Small intestine (tissue), 7 donors: ENCODE measurements at regions not wholly inside any gene's neighbourhood (a gene's known extent, or its start where the extent isn't known, plus 50 kb on each side); places are given as distances from the start of the nearest gene placed in this dataset.
"Not testable (repeated sequence)": the region's sequence is repeated elsewhere in the genome, so short reads cannot be mapped to it uniquely, and the experiment has no call there.

Source experiments
- DNase-seq, 2 donors: peaks; one replicate each; pipeline versions ENCODE4 v3.0.0 to v3.0.0-alpha.2; 2013
- FAIRE-seq: peaks from 2 replicates; lab custom pipeline; 2012; peaks lifted over from hg19 to GRCh38; lab: Jason Lieb, UNC
- H3K27ac ChIP-seq, 3 donors: one replicate each; pipeline ENCODE4 v1.5.1; 2013; ENCODE audit warnings: low read length in 2 of 3, mild to moderate bottlenecking in 2 of 3, control low read depth in 1 of 3, inconsistent platforms in 1 of 3, low read depth in 1 of 3, moderate library complexity in 1 of 3
- H3K27me3 ChIP-seq, 3 donors: one replicate each; pipeline ENCODE4 v1.6.1; 2013; ENCODE audit warnings: low read length in 3 of 3, inconsistent platforms in 1 of 3; ENCODE audit not compliant: control insufficient read depth in 3 of 3, insufficient read depth in 3 of 3
- H3K36me3 ChIP-seq, 3 donors: one replicate each; pipeline ENCODE4 v1.6.1; 2013; ENCODE audit warnings: low read length in 3 of 3, inconsistent platforms in 1 of 3, low read depth in 1 of 3, mild to moderate bottlenecking in 1 of 3, moderate library complexity in 1 of 3; ENCODE audit not compliant: control insufficient read depth in 3 of 3, insufficient read depth in 2 of 3
- H3K4me1 ChIP-seq, 3 donors: one replicate each; pipeline ENCODE4 v1.6.1; 2013; ENCODE audit warnings: low read length in 2 of 3, inconsistent platforms in 1 of 3, low read depth in 1 of 3, mild to moderate bottlenecking in 1 of 3, moderate library complexity in 1 of 3; ENCODE audit not compliant: control insufficient read depth in 3 of 3, insufficient read depth in 2 of 3
- H3K4me3 ChIP-seq, 3 donors: one replicate each; pipeline ENCODE4 v1.5.1; 2013; ENCODE audit warnings: low read length in 3 of 3, control low read depth in 1 of 3, inconsistent platforms in 1 of 3, low read depth in 1 of 3, mild to moderate bottlenecking in 1 of 3, moderate library complexity in 1 of 3
- H3K9me3 ChIP-seq, 2 donors: one replicate each; pipeline ENCODE4 v1.6.1; 2013; ENCODE audit warnings: low read depth in 1 of 2, low read length in 1 of 2; ENCODE audit not compliant: control insufficient read depth in 2 of 2, insufficient read depth in 1 of 2
- WGBS, 3 donors: extraction: QIAGEN DNeasy Blood & Tissue Kit; methylation state at CpG; one replicate each; pipeline ENCODE4 v1.1.7; 2013; 5-methylcytosine and 5-hydroxymethylcytosine counted together
- donor health status: healthy with polysubstance abuse.
- donor health status: control.
- donor health status: control.
- donor health status: Bipolar disorder and iron deficiency.
- donor health status: healthy.

GRCh38 chr2:180823546-180824141 is 156.8 kb upstream of the UBE2E3 start:
- Histone ChIP-seq H3K27me3 (no peaks in the 10 kb centered on the region), H3K27ac (no peak overlapping the region), H3K9me3 (no peaks in the 10 kb centered on the region), H3K36me3 (no peaks in the 10 kb centered on the region), H3K4me3 (no peak overlapping the region), H3K4me1 (no peaks in the 10 kb centered on the region)
- FAIRE-seq (no peak), DNase-seq (no peak)
- 86 to 88% (median 87%) methylated on average over 5 of the region's 5 CpGs for WGBS, 3 donors

GRCh38 chr2:180819106-180819505 is 161.3 kb upstream of the UBE2E3 start:
- no peaks in the 10 kb centered on the region for H3K4me1 ChIP-seq
- DNase-seq, result no peak
- no peak for FAIRE-seq
- H3K27ac ChIP-seq, result no peak overlapping the region
- WGBS, 3 donors, result 63 to 80% (median 69%) methylated on average over 2 of the region's 2 CpGs
- H3K36me3 ChIP-seq, result no peaks in the 10 kb centered on the region
- H3K27me3 ChIP-seq, result no peaks in the 10 kb centered on the region
- no peaks in the 10 kb centered on the region for H3K9me3 ChIP-seq
- H3K4me3 ChIP-seq, result no peak overlapping the region

- not testable (repeated sequence) for DNase-seq, H3K36me3 ChIP-seq, H3K9me3 ChIP-seq, H3K4me3 ChIP-seq, H3K27ac ChIP-seq, H3K4me1 ChIP-seq, H3K27me3 ChIP-seq, FAIRE-seq
- WGBS, 3 donors, result 94 to 96% (median 95%) methylated on average over 11 of the region's 11 CpGs
Observed at GRCh38 chr2:180818700-180819099, 161.7 kb upstream of the UBE2E3 start.

DNA sequence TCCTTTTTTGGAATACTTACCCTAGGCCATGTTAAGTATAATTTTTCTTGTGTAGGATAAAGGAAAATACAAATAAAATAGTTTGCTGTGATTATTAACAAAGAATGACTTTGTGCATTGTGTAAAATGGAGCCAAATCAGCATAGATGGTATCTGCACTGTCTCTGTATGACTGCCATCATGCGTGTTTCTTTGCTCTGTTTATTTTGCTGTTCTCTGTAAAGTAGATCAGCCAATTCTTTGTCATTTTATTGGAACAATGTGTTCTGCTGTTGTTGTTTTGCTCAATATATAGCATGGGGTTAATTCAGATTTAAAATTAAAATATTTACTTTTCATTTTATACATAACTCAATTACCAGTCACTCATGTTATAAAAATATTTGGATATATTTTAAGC is 181.3 kb upstream of the UBE2E3 start:
- 58 to 78% (median 77%) methylated on average over 1 of the region's 1 CpG for WGBS, 3 donors
- FAIRE-seq, result no peak
- H3K4me1 ChIP-seq, result no peaks in the 10 kb centered on the region
- no peaks in the 10 kb centered on the region for H3K9me3 ChIP-seq
- H3K27ac ChIP-seq, result no peak overlapping the region
- H3K4me3 ChIP-seq, result no peak overlapping the region
- H3K27me3 ChIP-seq, result no peaks in the 10 kb centered on the region
- no peak for DNase-seq
- H3K36me3 ChIP-seq, result no peaks in the 10 kb centered on the region

- H3K27me3 ChIP-seq, result no peaks in the 10 kb centered on the region
- no peak overlapping the region for H3K4me3 ChIP-seq
- FAIRE-seq (no peak), DNase-seq (no peak)
- H3K36me3 ChIP-seq, result no peaks in the 10 kb centered on the region
- no peaks in the 10 kb centered on the region for H3K4me1 ChIP-seq
- no peak overlapping the region for H3K27ac ChIP-seq
- no peaks in the 10 kb centered on the region for H3K9me3 ChIP-seq
Observed at GRCh38 chr2:180790891-180791290, 189.5 kb upstream of the UBE2E3 start.

DNA sequence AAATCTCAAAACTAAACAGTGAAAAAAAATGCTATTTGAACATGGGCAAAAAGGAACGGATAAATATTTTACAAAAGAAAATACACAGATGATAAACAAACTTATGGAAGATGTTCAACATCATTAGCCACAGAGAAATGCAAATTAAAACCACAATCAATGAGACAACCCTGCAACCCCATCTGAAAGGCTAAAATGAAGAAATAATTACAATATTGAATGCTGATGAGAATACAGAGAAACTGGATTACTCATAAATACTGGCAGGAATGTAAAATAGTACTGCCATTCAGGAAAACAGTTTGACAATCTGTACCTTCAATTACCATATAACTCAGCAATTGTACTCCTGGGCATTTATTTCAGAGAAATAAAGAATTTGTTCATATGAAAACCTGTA is 193.1 kb upstream of the UBE2E3 start:
- 78 to 89% (median 83%) methylated on average over 1 of the region's 1 CpG for WGBS, 3 donors
- DNase-seq (no peak), FAIRE-seq (no peak)
- Histone ChIP-seq H3K4me1 (no peaks in the 10 kb centered on the region), H3K4me3 (no peak overlapping the region), H3K27ac (no peak overlapping the region), H3K27me3 (no peaks in the 10 kb centered on the region), H3K9me3 (no peaks in the 10 kb centered on the region), H3K36me3 (no peaks in the 10 kb centered on the region)

GRCh38 chr2:180781276-180781675 is 199.1 kb upstream of the UBE2E3 start:
- 83 to 91% (median 88%) methylated on average over 2 of the region's 2 CpGs for WGBS, 3 donors
- Histone ChIP-seq H3K4me3 (no peak overlapping the region), H3K27ac (no peak overlapping the region), H3K36me3 (no peaks in the 10 kb centered on the region), H3K27me3 (no peaks in the 10 kb centered on the region), H3K4me1 (no peaks in the 10 kb centered on the region), H3K9me3 (no peaks in the 10 kb centered on the region)
- DNase-seq (no peak), FAIRE-seq (no peak)

- Histone ChIP-seq H3K27ac (no peak overlapping the region), H3K4me3 (no peak overlapping the region), H3K9me3 (no peaks in the 10 kb centered on the region), H3K36me3 (no peaks in the 10 kb centered on the region), H3K27me3 (no peaks in the 10 kb centered on the region), H3K4me1 (no peaks in the 10 kb centered on the region)
- 89 to 94% (median 91%) methylated on average over 5 of the region's 5 CpGs for WGBS, 3 donors
- FAIRE-seq, result no peak
- DNase-seq, result no peak
Observed at GRCh38 chr2:180778291-180778690, 202.1 kb upstream of the UBE2E3 start.

- H3K4me1 ChIP-seq, result no peaks in the 10 kb centered on the region
- no peaks in the 10 kb centered on the region for H3K36me3 ChIP-seq
- H3K9me3 ChIP-seq, result no peaks in the 10 kb centered on the region
- no peak for DNase-seq
- H3K4me3 ChIP-seq, result no peak overlapping the region
- no peaks in the 10 kb centered on the region for H3K27me3 ChIP-seq
- FAIRE-seq, result no peak
- no peak overlapping the region for H3K27ac ChIP-seq
Observed at GRCh38 chr2:180776921-180777320, 203.5 kb upstream of the UBE2E3 start.
